NCI-H82 treated with DMSO at 0.1 percent for 48 hours (cell line): ENCODE measurements at regions not wholly inside any gene's neighbourhood (a gene's known extent, or its start where the extent isn't known, plus 50 kb on each side); places are given as distances from the start of the nearest gene placed in this dataset.
A peak's percentile ranks its signal among the peaks of the same experiment; 100 is the strongest.

Source experiments
- DNase-seq: peaks from one replicate; lab custom pipeline; 2025; ENCODE audit not compliant: unreplicated experiment; lab: John Stamatoyannopoulos, UW

- DNase-seq: no peak
These were observed 114.3 kb downstream of the ASCL4 start for GRCh38 chr12:107888789-107889188.

- DNase-seq: no peak
These were observed 117.5 kb downstream of the ASCL4 start for GRCh38 chr12:107891967-107892366.

- no peak for DNase-seq
These were observed 120.1 kb downstream of the ASCL4 start for GRCh38 chr12:107894589-107894988.

- no peak for DNase-seq
These were observed 121.5 kb downstream of the ASCL4 start for GRCh38 chr12:107895966-107896365.

GRCh38 chr12:107900588-107900987, 126.1 kb downstream of the ASCL4 start:
- DNase-seq: no peak

GRCh38 chr12:107903341-107904061, 129.0 kb downstream of the ASCL4 start:
- no peak for DNase-seq

GRCh38 chr12:107906707-107907106, 132.2 kb downstream of the ASCL4 start:
- no peak for DNase-seq

GRCh38 chr12:107912421-107913004, 138.0 kb downstream of the ASCL4 start:
- no peak for DNase-seq

- DNase-seq: no peak
These were observed 140.0 kb downstream of the ASCL4 start for GRCh38 chr12:107914460-107914977.

GRCh38 chr12:107917912-107918800, 143.7 kb downstream of the ASCL4 start:
- peak; percentile 13 for DNase-seq

- DNase-seq: no peak
These were observed 146.6 kb downstream of the ASCL4 start for GRCh38 chr12:107921062-107921461.

- DNase-seq: no peak
These were observed 150.6 kb downstream of the ASCL4 start for GRCh38 chr12:107925125-107925524.

GRCh38 chr12:107929436-107929835, 154.9 kb downstream of the ASCL4 start:
- peak; percentile 41 for DNase-seq

- DNase-seq: no peak
These were observed 157.3 kb downstream of the ASCL4 start for GRCh38 chr12:107931761-107932160.

GRCh38 chr12:107938446-107938845, 163.9 kb downstream of the ASCL4 start:
- no peak for DNase-seq

GRCh38 chr12:107948391-107948945, 174.0 kb downstream of the ASCL4 start:
- no peak for DNase-seq

- DNase-seq: no peak
These were observed 176.5 kb downstream of the ASCL4 start for GRCh38 chr12:107951024-107951423.

- DNase-seq: no peak
These were observed 173.0 kb upstream of the WSCD2 start for GRCh38 chr12:107955966-107956643.

- DNase-seq: no peak
These were observed 171.6 kb upstream of the WSCD2 start for GRCh38 chr12:107957459-107957858.

GRCh38 chr12:107963635-107964034, 165.5 kb upstream of the WSCD2 start:
- DNase-seq: no peak

GRCh38 chr12:107967170-107967569, 161.9 kb upstream of the WSCD2 start:
- DNase-seq: no peak
